ENCODE measurements at regions not wholly inside any gene's neighbourhood (a gene's known extent, or its start where the extent isn't known, plus 50 kb on each side); places are given as distances from the start of the nearest gene placed in this dataset.

DNA sequence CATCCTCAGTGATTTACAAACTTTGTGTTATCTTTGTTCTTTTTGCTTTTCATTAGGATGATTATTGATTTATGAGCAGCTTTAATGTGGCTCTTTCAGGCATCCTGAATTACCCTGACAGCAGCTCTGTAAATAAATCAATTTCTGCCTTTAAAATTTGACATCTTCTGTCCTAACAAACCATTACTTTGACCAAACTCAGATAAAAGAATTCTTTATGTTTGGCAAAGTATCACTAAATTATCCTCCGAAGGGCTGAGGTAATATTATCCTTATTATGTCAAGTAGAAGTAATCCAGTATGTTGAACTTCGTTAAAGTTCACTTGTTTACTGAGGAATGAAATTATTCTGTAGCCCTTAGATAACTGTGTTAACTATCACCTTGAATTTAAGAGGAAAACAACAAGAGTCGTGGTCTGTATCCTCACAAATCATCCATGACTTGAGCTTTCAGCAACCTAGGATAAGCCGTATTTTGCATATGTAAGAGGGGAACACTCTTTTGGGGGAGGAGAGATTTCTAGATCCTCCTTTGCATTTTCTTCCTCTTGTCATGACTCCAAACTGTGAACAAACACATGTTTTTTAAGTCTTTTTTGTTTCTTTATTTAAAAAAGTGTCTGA lies 173.2 kb upstream of the STAC start:
- DNase-seq, result no peak

DNA sequence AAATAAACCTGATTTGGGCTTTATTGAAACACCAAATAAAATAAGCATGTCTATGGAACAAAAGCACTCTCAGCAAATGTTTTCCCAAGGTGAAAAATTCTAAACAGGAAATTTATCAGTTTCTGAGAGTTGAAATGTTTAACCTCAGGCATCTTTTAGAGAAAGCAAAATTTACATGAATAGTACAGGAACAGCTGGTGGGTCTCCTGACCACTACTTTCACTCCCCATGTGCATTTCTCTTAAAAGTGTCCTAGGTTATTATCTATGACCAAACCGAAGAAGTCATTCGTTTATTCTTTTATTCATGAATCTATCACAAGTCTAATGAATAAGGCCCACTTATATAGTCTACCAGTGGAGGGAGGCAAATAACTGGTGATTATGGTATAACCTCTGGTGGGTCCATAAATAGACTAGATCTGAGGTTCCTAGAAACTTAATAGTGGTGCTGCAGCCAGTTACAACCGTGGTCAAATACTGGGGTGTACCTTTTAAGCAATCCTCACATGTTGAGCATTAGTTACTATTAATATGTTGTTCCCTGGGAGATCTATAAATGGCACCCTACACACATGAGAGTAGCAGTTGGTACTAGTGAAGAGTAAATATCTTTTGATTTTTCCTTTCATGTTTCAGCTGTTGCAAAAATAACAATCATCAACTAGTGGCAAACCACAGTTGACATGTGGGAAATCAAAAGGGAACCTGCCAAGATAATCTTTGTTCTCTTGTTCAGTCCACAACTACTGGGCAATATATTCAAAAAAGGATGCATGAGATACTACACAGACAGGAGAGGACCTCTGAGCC lies 169.3 kb upstream of the STAC start:
- DNase-seq, result no peak

DNA sequence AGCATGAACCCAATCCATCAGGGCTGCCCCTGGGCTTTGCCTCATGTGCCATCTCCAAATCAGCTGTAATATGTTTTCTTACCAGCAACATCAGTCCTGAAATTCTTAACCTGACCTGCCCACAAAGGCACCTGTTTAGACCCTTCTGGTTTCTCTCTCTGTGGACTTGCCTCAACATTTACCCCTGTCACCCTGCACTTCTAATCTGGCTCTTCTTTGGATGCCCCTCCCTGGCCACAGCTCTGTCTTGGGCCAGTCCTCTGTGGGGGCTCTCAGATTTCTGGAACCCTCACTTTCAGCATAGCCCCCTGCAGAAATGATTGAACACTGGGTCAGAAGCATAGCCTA lies 168.7 kb upstream of the STAC start:
- no peak for DNase-seq

DNA sequence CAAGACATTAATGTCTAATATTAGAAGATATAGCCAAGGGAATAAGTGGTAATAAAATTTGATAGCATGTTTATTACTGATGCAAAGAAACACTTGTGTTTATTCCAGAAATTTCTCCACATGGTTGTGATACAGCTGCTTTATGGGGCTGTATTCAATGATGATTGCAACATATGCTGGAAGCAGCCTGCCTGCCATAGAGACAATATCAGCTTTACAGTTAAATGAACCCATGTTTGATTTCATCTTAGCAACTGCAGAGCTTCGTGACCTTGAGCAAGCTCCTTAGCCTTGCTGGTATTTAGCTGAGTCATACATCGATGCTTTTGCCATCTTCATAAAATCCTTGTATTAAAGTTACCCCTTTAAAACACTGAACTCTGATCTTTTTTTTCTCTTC lies 168.1 kb upstream of the STAC start:
- DNase-seq, result no peak

DNA sequence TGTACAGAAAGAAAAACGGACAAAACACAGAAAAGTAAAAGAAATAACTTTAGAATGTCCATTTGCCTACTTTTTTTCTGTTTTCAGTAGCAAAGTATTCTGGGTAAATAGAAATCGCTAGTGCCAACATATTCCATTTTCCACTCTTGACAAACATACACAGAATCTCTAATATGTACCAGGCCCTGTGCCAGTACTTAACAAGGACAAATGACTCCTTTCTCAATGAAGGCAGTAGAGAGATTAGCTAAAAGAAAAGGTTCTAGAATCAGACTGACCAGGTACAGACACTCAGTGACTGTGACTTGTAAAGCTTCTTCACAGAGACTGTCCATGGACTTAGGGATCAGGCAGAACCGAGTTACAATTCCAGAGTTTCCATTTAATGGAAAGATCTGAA lies 165.8 kb upstream of the STAC start:
- DNase-seq, result no peak

DNA sequence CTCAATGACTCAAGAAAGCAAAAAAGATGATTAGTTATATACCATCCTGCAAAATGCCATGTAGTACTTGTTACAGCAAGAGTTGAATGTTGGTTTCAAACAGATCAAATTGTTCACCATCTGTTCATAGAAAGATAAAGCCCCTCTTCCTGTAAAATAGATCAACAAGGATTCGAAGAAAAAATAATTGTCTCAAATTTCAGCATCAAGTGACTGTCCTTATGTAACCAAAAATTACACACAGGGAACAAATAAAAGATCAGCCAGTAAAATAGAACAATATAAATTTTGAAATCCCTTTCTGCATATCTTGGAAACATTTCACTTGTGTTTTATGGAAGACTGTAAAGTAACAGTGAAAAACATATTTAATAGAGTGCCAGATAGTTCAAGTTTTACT lies 165.1 kb upstream of the STAC start:
- no peak for DNase-seq

DNA sequence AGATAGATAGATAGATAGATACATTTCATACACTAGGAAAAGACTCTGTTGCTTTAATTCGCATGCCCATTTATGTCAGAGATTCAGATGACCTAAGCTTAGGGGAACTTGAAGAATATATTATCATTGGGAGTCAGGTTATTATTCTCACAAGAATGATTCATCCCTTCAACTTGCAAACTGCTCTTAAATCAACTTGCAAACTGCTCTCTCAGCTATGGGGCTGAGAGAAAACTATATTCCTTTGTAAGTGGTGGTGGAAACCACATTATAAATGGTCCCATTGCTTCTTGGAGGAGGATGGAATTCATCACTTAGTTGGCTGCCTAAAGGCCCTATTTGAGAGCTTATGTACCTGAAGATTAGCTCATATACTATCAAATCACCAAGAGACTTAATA lies 160.9 kb upstream of the STAC start:
- no peak for DNase-seq

DNA sequence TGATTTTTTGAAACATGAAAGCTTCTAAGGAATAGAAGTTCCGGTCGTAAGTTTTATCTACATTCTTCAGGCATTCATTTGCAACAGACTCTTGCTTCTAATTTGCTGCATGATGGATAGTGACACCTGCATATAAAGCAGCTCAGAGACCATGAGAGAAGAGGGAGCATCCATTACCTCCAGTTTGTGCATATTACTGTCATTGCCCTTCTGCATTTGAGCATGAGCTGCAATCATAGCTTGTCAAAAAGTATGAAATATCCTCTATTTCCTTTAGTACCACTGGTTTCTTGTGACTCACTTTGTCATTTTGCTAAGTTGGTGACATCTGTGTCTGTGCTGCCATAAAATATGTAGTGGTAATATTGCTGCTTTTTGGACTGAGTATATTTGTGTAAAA lies 160.1 kb upstream of the STAC start:
- DNase-seq, result no peak

DNA sequence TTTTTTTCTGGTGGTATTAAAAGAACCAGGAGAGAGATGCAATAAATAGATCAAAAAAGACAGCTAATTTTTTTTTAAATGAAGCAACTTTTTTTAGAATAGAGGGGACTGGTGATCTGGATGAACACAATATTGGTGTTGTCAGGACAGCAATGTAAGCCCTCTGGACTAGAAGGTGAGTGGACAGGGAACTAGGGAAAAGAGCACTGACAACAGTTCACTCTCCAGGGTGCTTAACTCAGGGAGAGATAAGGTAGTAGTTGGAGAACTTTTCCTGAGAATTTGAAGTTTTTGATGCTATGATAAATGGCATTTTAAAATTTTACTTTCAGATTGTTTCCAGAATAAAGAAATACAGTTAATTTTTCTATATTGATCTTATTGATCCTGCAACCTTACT lies 158.3 kb upstream of the STAC start:
- no peak for DNase-seq

DNA sequence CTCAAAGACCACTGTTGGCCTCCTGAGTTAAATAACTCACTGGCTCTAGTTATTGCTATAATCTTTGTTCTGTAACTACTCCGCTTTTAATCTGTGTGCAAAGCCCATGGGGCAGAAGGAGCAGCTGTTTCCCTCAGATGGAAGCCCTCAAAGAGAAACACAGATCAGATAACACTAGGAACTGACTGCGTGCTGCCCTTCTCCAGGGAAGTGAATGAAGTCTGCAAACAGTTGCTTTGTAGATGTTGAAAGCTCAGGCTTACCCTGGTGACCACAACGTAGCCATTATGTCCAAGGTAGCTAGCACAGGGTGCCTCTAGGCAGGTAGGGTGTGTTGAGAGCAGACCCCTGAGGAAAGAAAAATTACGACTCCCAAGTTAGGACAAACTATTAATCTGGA lies 152.3 kb upstream of the STAC start:
- DNase-seq, result no peak

DNA sequence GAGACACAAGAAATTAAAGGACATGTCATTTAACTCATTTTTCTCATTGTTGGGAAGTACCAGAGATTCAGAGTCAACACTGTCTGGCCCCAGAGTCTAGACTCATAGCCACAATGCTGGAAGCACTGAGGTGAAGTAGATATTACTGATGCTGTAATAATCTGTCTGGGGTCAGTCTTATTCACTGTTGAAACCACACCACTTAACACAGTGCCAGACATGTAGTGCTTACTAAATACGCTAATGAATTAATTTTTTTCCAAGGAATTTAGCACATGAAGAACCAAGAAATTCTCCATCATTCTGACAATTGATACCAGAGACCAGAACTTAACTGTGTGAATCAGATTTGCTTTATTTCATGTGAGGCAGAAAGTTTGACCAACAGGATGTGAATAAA lies 150.8 kb upstream of the STAC start:
- no peak for DNase-seq

DNA sequence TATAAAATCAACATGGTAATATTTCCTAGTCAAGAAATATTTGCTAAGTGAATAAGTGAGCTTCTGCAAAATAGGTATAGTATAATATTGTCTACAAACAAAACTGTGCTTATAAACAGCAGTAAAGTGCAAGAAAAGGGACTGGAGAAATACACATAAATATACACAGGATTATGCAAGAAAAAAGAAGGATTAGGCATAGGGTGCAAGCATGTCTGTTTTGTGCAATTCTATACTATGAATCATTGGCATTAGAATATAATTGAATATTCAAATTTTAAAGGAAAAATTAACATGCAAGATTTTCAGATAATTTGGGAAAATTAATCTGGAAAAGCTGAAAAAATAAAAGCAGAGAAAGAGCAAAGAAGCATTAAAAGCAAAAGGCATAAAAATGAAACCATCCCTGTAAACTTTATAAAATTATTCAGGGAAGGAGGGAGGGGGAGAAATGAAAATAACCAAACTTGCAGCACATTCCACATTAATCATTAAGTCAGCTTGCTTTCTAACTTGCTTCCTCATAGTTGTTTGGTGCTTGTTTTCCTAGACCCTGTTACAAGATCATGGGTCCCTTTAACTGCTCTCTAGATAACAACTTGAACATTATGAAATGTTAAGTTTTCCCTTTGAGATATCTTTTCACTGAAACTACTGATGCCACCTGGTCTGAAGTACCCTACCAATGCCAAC lies 147.4 kb upstream of the STAC start:
- no peak for DNase-seq

DNA sequence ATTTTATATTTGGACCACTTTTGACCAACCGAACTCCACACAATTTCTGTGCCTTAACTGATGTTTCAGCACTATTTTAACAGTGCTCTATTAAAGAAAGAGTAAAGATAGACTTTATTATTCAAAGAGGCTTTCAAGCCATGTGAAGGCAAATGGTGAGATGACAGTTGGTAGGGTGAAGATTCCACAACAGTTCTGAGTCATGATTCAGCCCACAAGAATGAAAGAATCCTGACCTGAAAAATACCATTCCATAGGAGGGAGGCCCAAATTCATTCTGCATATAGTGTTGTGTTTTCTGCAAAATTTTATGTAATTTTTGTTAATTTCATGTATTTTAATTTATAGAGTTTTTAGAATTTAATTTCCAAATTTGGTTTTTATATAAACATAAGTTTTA lies 135.6 kb upstream of the STAC start:
- no peak for DNase-seq

DNA sequence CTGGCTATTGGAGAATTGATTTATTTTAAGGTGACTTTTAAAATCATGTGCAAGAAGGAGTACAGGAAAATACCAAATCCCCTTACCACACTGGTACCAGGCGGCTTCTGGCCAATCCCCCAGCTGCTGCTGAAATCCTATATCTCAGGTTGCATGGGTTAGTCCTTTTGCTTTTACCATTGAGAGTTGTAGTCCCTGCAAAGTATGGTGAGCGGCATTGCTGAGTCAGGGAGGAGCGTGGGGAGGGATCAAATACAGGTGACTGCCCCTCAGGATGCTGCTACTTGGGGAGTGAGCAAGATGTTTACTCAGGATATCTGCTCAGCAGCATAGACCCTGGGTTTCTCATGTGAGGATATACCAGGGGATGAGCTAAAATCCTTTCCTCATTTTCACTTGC lies 131.9 kb upstream of the STAC start:
- DNase-seq, result no peak

DNA sequence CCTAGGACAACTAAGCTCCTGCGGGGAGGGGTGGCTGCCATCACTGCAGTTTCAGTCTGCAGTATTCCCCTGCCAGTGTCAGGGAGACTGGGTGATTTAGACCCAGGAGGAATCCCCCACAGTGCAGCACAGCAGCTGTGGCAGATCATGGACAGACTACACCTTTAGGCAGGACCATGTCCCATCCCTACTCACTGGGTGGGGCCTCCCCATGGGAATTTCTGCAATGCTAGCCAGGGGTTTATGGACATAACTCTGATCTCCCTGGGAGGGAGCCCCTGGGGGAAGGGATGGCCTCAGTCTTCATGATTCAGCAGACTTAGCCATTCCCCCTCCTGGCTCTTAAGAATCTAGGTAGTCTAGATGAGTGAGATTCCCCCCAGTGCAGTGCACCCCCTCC lies 130.1 kb upstream of the STAC start:
- no peak for DNase-seq

DNA sequence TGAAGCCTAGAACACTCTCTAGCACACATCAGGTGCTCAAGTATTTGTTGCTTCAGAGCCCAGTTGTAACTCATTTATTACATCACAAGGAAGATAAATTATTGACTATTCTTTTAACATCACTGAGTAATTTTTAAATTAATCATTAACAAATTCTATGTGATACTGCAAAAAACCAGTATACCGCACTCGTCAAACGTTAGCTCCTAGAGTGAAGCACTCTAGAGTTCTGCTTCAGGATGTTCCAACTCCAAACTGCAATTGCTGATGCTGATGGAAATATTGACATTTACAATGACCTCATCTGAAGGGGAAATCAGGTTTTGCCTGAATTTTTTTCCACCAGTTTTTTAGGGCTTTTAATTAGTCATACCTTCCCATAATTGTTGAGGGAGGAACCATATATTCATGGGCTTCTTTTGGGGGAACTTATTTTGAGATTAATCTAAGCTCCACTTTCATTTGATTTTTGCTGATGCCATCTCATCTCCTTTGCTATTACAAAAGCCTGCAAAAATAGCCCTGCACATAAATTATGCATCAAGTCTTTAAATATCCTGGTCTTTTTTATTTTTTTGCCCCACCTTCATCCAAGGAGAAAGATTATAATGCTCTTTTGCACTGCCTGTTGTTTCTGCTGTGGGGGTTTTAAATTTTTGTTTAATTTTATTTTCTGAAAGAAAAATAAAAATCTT lies 123.0 kb upstream of the STAC start:
- DNase-seq, result no peak

DNA sequence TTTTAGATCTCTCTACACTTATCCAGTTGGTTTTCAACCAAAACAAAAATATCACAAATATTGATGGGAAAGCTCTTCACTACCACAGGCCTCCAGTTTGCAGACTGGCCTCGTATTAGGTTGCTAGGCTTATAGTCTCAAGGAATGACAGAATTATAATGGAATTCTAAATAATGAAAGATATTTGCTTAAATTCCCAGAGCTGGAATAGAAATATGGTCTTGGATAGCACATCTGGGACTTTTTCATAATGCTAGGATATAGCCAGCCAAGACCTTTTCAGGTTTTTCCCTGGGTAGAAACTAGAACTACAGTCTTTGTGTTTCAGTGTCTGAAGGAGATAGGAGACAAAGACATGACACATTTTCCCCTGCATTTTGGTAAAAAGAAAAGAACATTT lies 121.9 kb upstream of the STAC start:
- no peak for DNase-seq

DNA sequence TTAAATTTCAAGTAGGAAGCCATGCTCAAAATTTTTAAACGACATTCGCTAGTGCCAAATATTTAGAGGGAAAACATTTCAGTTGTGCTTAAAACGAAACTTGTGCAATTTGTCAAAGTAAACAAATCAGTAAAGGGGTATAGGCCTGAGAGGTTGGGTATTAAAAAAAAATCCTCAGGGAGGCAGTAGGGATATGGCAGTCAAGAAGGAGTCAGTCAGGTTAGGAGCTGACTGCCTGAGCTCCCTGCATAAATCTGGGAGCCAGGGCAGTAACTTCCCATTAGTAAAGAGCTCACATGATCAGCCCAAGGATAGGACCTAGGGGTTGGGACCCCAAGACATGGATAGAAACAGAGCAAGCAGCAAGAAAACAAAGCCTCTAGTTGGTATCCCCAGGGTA lies 120.7 kb upstream of the STAC start:
- DNase-seq, result no peak

DNA sequence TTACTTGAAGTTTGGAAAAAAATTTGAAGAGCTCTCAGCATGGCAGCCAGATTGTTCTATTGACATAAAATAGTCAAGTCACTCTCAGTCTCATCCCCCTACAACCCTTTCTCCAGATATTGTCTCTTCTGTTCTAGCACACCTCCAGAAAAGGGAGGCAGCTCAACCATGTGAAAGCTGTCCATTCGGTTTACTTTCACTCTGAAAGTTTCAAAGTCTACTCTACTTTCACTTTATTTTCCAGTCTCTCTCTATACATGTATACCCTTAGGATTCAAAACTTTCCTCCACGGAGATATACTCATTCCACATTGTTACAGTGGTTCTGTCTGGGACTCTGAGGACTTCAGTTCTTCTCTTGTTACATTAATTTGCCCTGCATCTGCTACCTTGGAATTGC lies 111.0 kb upstream of the STAC start:
- no peak for DNase-seq

DNA sequence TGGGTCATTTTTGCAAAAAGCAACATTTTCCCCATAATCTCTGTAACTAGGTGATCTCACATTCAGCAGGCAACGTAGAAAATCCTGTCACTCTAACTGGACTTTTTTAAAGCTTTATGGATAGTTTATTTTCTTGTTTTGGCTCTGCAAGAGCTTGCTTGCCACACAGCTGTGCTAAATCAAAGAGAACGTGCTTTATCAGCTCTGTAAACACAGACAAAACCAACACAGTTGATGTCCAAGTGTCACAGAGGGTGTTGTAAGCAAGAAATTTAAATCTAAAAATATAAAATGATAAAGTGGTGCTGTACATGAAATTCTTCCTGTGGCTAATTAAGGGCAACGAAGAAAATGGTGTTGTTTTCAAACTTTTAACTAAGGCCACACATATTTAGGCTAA lies 97.5 kb upstream of the STAC start:
- DNase-seq, result no peak

DNA sequence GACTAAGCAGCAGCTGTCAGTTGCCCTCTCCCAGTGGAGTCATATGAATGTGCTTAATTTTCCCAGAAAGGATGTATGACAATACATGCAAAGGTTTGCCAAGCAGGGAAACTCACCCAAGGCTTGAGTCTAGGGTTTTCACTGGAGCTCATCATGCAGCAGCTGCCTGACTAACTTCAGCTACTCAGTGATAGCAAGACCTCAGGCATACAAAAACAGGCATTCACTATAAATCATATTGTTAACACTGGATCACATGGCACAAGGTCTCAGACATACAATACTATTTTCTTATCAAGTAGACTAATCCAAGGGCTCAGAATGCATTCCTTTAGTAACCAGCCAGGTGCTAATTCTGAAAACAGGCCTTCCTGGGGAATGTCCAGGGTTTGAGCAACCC lies 85.0 kb upstream of the STAC start:
- no peak for DNase-seq

DNA sequence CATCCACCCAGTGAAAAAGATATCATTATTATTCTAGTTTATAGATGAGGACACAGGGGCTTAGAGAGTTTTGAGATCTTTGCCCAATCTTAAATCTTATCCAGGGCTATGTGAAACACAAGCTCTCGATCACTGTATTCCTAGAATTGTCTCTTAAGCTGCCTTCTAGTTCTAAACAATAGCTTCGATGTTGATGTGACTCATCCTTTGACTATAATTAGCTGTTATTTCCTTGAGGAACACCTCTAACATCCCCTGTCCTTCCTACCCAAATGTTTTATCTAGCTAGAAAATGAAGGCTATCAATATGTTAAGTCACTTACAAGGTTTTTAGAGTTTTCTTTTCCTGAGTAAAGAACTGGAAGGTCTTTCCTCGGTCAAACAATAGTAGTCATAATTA lies 83.1 kb upstream of the STAC start:
- DNase-seq, result no peak

DNA sequence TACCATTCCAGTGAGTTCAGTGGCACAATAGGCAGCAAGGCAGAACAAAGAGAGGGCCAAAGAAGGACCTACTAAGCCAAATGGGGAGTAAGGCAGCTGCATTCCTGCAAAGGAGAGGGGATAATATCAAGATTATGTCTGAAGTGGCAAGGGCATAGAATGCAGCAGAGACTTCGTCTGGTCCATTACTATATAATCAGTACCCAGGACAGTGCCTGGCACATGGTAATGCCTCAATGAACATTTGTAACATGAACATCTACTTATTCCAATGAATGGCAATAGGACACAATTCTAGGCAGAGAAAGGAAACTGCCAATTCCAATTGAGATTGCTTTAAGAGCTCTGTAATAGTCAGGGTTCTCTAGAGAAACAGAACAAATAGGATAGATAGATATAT lies 82.1 kb upstream of the STAC start:
- DNase-seq, result no peak

DNA sequence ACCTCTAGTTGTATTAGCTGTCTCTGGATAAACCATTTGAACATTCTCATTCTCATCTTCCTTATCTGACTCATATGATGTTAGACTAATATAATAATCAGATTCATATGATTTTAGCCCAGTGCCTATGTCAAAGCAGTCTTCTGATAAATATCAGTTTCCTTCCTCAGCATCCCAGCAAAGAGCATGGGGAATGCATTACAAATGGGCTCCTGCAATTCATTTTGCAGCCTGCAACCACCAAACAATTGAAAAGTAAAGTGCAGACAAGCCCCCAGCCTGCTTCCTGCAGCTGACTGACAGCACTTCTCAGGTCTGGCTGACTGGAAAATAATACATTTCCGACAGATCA lies 78.2 kb upstream of the STAC start:
- DNase-seq, result no peak
